ENCODE measurements at regions not wholly inside any gene's neighbourhood (a gene's known extent, or its start where the extent isn't known, plus 50 kb on each side); places are given as distances from the start of the nearest gene placed in this dataset.

- TF ChIP-seq CTCF (conservative IDR thresholded peaks at IDR 0.05) (no peak), ZFX (IDR thresholded peaks at IDR 0.05) (no peak)
Observed at GRCh38 chr10:130751106-130751840, 560.2 kb downstream of the TCERG1L start.
